Stimulated activated CD8-positive, alpha-beta memory T cell treated with anti-CD3 and anti-CD28 coated beads, Interleukin-4, amount 100 ng/mL, for 48 hours (primary cell): ENCODE measurements at regions not wholly inside any gene's neighbourhood (a gene's known extent, or its start where the extent isn't known, plus 50 kb on each side); places are given as distances from the start of the nearest gene placed in this dataset.

Experiments used
- DNase-seq: peaks from one replicate; pipeline ENCODE4 v3.0.0-alpha.2; 2020

DNA sequence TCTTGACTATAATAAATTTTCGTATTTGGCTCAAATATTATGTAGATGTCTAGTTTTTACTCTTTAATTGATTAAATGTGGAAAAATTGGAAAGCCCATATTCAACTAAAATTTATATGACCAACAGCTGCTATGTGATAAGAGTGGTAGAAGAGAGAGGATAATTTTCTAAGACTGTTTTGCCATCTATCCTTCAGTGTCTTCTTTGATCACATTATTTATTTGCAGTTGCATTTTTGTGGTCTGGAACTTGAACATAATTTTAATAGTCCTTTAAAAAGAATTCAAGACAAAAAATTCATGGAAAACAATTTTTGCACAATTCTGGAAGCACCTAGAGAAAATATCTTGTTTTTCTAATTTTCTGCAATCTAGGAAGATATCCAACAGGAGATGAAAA, 213.3 kb upstream of the THBS1 start:
- no peak for DNase-seq

DNA sequence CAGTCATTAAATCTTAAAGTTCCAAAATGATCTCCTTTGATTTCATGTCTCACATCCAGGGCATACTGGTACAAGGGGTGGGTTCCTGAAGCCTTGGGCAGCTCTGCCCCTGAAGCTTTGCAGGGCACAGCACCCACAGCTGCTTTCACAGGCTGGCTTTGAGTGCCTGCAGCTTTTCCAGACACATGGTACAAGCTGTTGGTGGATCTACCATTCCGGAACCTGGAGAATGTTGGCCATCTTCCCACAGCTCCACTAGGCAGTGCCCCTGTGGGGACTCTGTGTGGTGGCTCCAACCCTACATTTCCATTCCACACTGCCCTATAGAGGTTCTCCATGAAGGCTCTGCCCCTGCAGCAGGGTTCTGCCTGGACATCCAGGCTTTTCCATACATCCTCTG, 211.1 kb upstream of the THBS1 start:
- no peak for DNase-seq

DNA sequence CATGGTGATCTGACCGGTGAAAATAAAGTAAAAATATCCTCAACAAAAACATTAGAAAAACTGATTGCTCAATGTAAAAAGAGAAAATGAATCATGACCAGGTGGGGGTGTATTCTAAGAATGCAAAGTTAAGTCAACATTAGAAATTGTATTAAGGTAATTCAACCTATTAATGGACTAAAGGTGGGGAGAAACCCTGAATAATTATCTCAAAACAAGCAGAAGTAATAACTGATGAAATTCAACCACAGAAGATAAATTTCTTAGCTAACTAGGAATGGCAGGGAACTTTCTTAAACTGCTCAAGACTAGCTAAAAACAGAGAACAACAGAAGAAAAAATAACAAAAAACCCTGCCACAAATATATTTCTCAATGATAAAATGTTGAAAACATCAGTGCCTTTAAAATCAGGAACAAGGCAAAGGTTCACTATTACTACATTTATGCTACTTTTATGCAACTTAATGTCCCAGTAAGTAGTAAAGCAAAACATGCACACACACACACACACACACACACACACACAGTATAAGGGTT, 204.4 kb upstream of the THBS1 start:
- no peak for DNase-seq

DNA sequence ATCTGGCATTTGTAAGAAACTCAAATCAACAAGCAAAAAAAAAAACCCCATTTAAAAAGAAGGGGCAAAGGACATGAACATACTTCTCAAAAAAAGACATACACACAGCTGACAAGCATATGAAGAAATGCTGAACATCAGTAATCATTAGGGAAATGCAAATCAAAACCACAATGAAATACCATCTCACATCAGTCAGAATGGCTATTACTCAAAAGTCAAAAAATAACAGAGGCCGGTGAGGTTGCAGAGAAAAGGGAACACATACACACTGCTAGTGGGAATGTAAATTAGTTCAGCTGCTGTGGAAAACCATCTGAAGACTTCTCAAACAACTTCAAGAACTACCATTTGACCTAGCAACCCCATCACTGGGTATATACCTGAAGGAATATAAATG, 199.4 kb upstream of the THBS1 start:
- no peak for DNase-seq

DNA sequence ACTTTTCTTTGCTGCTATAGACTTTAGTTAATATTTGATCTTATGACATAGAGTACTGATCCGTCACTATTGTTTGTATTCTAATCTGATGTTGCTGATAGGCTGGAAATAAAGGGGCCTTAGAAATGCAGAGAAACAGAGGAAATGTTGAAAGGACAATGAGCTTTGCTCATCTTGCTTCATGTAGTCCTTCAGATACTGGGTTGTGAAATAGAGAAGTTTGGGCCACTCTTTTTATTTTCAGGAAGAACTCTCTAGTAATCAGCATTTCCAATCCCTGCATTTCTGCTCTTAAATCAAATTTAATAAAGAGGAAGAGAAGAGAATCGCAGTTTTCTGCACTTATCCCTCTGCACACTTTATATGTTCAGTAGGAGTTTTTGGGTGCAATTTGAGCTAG, 192.8 kb upstream of the THBS1 start:
- no peak for DNase-seq

DNA sequence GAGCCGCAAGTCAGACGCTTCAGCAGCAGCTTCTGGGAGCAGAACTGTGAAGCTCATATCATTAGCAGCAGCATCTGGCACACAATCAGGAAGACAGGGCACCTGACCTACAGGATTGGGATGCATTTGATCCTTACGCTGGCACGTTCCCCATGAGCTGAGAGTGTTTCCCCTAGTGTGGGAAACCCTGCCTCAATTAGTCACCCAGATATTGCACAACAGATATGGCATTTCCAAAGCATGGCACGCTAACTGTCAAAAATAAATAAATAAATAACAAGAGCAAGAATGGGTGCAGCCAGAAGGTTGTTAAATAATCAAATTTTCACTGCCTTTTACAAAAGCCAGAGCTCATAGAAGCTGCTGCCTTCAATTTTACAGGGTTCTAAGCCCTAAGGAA, 189.6 kb upstream of the THBS1 start:
- DNase-seq, result no peak

DNA sequence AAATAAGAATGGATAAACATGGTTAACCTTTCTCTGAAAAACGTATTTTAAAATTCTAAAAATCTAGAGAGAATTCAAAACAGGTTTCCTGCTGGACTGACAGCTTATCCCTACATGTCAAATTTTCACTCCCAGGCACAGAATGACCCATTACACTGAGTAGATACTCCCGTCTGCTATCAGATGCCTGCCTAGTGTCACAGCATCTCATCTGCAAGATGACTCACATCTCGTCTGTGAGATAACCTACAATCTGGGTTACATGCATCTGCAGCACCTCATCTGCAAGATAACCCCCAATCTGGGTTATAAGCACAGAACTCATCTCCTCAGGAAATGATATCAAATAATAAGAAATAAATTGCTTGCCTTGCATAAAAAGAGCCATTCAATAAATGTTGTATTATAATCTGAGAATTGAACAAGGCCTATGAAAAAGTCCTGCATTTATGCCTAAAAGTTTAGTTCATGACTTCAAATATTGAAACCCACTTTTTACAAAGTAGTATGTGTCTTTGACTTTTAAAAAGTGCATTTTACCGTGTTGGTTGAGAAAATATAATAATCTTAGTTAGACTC, 188.3 kb upstream of the THBS1 start:
- no peak for DNase-seq

DNA sequence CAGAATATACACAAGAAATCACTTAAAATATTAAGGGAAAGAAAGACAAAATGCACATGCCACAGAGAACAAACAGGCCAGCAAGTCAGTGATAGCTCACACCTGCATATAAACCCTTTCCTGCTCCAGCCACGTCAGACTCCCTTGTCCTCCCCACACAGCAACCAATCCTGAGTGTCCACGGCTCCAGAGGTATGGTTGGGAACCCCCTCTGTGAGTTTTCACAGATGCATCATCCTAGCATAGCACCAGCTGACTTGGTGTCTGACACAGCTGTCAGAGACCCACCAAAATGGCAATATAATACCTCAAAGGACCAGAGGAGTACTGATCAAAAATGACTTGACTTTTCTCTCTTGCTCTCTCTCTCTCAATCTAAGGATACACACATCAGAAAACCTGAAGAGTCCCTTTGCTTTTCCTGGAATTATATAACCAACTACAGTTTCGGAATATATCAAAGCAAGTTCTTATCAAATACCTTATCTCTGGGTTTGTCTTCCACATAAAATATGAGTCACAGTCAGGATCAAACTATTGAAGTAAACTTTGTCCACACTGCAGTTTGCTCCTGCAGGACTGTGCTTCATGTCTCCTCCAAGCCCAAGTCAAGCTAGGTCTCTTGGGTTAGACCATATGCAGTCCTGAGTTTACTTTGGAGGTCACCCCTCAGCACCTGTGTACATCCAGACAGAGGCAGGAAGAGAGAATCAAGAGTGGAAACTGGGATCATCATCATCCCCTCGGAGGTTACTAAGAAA, 187.1 kb upstream of the THBS1 start:
- no peak for DNase-seq

DNA sequence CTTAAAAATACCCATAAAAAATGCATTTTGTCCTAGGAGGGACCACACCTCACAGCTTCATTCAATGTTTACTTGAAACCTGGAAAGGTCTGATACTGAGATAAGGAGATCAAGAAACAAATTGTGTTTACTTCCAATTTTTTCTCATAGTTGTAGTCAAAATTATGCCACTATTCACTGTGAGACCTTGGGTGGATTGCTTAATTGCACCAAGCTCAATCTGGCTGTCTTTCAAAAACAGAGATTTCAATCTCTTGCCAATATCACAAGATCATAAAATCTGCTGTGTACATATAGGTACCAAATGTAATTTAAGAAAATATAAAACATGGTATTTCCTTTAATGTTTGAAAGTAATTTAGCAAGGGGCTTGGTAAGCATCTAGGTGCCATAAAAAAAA, 186.4 kb upstream of the THBS1 start:
- no peak for DNase-seq

DNA sequence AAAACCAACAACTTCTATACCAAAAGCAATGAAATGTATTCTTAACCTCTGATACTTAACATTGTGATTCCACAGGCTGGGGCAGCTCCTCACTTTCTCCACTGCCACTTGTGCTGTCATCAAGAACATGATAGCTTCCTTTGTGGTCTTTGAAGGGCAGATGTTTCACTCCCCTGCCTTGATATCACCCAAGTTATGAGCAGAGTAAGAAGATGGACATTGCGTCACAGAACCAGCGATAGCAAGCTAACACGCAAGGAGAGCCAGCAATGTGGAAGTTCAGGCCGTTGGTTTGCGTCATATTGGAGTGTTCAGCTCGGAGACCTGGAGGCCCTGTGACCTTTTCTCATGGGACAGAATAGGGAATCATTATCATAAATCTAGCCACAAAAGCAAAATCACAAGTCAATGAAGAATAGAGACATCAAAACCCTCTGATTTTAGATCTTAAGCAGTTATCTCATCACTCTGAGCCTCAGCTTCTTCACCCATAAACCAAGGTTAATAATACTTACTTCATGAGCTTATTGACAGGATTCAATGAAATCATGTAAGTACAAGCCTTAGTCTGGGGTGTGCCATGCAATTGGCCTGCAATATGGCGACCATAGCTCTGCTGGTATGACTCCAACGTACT, 183.8 kb upstream of the THBS1 start:
- DNase-seq, result no peak

DNA sequence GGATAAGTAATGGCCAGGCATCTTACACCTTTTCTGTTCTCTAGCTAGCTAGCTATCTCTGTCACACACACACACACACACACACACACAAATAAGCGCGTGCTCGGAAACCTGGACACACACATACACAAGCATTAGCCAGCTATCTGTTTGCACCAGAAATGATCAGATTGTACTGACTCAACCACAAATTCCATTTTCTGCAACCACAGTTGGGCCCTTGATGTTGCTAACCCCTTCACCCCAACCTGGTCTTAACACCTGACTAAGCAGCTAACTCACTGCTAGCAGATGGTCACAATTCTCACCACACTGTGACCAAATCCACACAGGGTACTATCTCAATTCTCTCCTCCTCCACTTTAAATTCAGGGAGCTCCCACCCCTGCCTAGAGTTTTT, 183.0 kb upstream of the THBS1 start:
- no peak for DNase-seq

DNA sequence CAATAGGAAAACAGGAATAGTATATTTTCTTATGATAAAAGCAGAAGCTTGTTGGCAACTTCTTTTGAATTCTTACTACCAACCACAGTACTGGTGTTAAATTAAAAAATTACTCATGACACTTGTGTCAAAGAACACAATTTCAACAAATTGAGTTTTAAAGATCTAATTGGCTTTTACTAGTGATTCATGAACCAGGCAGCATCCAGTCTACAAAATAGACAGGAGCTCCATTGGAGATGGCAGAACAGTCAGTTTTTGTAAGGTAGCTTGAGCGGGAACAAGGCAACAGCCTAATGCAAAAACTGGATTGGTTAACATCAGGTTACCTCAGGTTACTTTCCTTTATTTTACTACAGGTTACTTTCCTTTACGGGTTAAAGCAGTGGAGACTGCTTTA, 181.3 kb upstream of the THBS1 start:
- DNase-seq, result no peak

DNA sequence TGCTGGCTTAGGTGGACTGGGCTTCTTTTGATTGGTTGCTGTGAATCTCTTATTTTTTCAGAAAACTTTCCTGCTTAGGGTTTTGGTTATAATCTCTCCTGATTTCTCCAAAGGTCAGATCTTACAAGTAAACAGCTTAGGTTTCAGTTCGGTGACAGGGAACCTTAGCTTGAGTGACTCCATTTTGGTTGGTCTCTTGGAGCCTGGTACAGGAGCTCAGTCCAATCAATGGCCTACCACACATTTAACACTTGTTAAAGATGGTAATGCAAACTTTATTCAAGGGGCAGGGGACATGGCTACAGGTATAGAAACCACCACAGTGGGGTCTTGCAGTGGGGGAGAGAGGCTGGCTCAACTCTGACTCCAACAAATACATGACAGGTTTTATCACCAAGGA, 180.9 kb upstream of the THBS1 start:
- DNase-seq, result no peak

DNA sequence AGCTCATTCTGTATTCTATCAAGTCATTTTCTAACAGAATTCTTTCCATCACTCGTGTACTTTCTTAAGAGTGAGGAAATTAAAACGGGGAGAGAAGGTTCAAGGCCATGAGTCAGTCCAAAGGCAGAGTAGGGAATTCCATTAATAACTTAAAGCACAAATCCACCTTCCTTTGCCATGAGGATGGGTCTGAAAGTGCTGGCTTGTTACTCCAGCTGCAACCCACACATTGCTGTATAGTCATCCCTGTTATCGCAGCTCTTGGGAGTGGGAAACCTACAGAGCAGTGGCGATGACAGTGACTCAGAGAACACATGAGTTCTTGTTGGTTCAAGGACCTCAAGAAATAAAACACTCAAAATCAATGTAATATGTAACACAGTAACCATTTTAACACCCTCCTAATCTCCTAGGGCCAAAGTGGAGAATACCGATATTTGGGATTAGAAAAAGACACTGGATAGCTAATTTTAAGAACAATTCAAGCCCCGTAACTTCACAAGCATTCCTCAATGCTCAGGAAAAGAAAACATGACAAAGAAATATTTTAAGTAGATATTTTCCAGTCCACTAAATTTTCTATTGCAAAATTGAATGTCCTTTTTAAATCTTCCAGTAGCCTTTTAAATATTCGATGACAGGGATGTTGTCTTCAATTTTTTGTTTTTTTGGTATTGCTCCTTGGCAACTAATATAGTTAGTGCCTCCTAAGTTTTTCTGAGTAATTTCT, 179.9 kb upstream of the THBS1 start:
- DNase-seq, result no peak

DNA sequence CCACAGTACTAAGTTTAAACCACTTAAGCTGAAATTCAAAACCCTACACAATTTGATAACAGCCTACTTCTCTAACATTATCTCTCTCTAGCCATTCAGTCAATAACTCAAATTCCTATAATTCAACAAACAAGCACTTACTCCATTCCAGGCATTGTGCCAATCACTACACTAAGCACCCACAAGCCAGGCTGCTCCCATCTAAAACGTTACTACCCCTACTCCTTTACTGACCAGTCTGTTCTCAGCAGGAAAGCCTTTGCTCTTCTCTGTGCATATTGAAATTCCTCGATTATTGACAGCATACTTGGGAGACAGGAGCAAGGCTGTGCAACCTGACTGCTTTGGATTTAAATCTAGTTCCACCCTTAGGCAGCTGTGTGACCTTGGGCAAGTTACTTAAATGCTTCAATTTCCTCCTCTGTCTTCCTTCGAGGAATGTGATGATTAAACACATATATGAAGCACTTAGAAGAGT, 177.2 kb upstream of the THBS1 start:
- DNase-seq, result no peak

DNA sequence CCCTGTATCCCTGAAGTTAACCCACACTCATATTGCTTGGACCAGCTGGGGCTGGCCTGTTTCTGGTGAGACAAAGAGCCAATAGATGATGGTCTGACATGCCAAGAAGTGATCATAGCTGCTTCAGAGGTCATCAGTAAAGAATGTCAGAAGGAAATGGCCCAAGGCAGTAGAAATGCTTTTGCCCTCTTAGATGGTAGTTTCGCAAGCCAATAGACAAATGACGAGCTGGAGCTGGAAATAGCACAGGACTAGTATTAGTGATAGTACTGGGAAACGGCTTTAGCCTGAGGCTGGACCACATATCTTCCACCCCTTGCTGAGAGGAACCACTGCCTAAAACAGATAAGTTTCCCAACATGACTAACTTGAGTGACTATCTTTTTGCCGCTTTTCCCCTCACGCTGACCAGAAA, 176.1 kb upstream of the THBS1 start:
- DNase-seq, result no peak

DNA sequence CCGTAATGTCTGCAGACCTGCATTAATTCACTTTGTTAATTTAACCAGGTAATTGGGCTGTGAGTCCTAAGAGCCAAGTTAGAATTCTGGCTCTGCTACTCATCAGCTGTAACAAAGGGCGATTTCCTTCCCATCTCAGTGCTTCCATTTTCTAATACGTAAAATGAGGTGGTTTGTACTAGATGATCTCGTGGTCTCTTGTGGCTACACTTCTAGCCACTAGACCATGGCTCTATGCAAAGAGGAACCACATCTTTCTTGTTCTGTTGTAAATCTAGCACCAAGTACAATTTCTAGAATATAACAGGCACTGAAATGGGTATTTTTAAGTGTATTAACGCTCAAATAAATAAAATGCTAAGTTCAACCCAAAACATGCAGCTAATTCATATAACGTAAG, 174.4 kb upstream of the THBS1 start:
- no peak for DNase-seq

DNA sequence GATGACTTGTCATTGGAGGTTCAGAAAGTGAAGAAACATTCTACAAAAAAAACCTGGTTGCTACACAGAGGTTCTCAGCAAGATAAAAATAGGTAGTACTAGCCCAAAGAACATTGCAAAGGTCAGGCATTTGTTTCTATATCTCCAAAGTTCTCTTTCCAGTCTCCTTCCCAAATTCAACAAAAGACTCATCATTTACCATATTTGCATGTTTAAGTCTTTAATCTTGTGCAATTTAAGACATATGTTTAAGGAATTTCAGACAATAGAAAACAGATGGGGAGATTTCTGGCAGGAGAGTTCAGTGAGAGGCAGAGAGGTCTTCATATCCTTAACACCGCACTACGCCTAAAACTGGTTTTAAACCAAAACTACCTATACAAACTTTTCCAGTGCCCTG, 173.8 kb upstream of the THBS1 start:
- no peak for DNase-seq

DNA sequence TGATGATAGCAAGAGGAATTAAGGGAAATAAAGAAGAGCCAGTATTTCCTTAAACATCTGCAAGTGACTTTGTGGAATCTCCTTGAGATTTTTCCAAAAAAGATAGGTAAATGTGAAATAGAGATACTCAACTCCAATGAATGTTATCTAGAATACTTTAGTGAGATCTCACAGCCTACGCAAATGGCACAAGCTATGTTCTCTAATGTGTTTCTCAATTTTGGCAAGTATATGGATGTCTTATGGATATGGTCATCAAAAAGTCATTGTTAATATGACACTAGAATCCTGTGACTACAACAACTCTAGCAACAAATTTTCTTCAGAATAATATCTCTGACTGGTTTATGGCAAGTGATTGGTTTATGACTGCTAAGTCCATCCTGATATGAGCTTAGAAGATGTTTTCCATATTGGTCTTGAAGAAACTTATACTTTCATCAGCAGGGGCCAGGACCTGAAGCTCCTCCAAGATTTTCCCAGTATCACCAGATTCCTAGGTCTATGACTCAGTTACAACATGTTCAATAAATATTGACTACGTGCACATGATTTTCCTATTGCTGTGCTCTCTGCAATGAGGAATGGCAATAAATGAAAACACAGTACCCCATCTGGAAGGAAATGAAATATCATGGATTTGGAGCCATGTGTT, 170.9 kb upstream of the THBS1 start:
- no peak for DNase-seq

DNA sequence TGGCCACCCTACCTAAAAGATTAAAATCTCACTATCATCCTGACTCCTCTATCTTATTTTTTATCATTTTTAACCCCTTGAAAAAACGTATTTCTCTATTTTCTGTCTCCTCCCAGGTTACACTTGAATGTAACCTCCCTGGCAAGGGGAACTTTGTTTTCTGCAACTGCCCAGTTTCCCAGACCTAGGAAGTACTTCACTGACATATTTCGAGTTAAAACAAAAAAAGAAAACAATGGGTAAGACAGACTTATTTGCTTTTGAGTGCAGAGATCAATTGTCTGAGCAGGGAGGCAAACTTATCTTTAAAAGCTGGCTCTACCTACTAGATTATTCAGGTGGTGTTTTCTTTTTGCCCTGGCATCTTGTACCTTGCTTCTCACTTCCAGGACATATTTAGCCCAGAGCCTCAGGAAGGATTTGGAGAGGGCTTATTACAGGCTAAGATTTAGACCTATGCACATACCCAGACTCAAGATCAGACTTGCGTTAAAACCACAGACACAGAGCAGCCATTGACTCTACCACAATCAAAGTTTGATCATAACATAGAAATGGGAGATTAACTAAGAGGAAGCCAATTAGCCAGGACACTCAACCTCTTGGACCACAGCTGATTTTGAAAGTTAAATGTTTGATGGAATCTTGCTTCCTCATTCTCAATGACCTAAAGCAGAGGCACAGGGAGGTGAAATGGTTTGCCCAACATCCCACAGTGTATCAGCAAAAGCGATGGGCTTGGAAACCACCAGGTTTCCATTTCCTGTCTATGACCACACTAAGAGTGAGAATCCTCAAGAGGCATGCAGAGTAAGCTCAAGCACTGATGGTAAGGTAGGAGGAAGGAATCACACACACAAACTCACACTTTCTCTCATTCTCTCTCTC, 169.5 kb upstream of the THBS1 start:
- DNase-seq, result no peak

DNA sequence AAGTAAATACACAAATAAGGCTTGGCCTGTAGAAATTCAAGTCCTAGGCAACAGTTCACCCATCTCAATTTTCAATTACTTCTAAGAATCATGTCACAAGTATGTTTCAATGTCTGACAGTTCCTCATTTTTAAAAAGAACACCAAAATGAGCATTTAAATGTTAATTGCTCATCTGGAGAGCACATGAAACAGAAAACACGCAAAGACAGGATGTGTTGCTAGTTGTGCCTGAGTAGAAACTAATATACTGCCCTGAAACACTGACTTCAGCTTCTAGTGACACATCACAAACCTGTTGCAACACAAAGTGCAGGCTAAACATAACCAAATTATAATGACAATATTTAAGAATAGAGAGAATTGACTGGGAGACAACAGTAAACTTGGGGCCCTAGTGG, 167.3 kb upstream of the THBS1 start:
- no peak for DNase-seq

DNA sequence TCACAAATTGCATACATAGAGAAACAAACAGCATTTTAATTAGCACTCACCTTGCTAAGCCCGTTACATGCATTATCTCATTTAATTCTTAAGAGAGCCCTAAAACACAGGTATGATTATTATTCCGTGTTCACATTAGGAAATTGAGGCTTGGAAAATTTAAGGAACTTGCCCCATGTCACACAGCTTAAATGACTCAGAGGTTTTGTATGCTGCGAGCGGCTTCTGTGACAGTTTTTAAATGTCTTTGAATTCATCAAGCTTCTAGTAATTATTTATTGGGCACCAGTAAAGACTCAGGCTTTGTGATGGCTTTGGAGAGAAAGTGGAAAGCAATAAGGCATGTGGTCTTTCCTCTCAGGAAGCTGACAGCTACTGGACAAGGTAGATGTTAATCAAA, 166.7 kb upstream of the THBS1 start:
- DNase-seq, result no peak
